PC-3 (cell line): ENCODE measurements at regions not wholly inside any gene's neighbourhood (a gene's known extent, or its start where the extent isn't known, plus 50 kb on each side); places are given as distances from the start of the nearest gene placed in this dataset.

Experiments used
- CTCF ChIP-seq: fragments of 300-600 bp; sonication (generic); conservative IDR thresholded peaks from 2 replicates; pipeline ENCODE4 v1.5.1; 2017; ENCODE audit warnings: antibody characterized with exemption, low read depth, mild to moderate bottlenecking, low read length
- EZH2phosphoT487 ChIP-seq: fragments of 300-600 bp; sonication (generic); IDR thresholded peaks from 2 replicates; pipeline ENCODE4 v1.6.1; 2018; ENCODE audit warnings: mild to moderate bottlenecking, antibody characterized with exemption, low read length, borderline replicate concordance

GRCh38 chr15:67006083-67007065 lies 59.0 kb upstream of the SMAD3 start:
- no peak for TF ChIP-seq CTCF
- no peak for TF ChIP-seq EZH2phosphoT487
